Cardiac fibroblast (primary cell): ENCODE measurements at regions not wholly inside any gene's neighbourhood (a gene's known extent, or its start where the extent isn't known, plus 50 kb on each side); places are given as distances from the start of the nearest gene placed in this dataset.

ENCODE experiments used
- DNase-seq, 2 donors: peaks; one replicate each; pipeline versions ENCODE4 v3.0.0 to v3.0.0-alpha.2; 2010; ENCODE audit warnings: low read depth in 2 of 2
- H3K4me3 ChIP-seq, 2 donors: replicated peaks in 1 of 2; 1 replicate in 1 of 2; 2 replicates in 1 of 2; pipeline ENCODE4 v1.5.1; 2011; ENCODE audit warnings: low read depth in 2 of 2, low read length in 2 of 2, mild to moderate bottlenecking in 2 of 2, moderate library complexity in 1 of 2
- CTCF ChIP-seq: IDR thresholded peaks from one replicate; pipeline ENCODE4 v1.5.1; 2011; ENCODE audit warnings: low read depth, mild to moderate bottlenecking, low read length, inconsistent platforms

GRCh38 chr11:11085580-11085979, 227.7 kb upstream of the ZBED5 start:
- no peak for DNase-seq
- TF ChIP-seq CTCF: no peak
- no peak overlapping the region for H3K4me3 ChIP-seq

- TF ChIP-seq CTCF: no peak
Measured at GRCh38 chr11:11084337-11084736, 226.5 kb upstream of the ZBED5 start.

GRCh38 chr11:11083441-11083840, 225.6 kb upstream of the ZBED5 start:
- TF ChIP-seq CTCF: no peak
- no peak for DNase-seq

More at GRCh38 chr11:11084337-11084736, 226.5 kb upstream of the ZBED5 start:
- no peak overlapping the region for H3K4me3 ChIP-seq
- no peak for DNase-seq

GRCh38 chr11:11082646-11083045, 224.8 kb upstream of the ZBED5 start:
- no peak for DNase-seq
- H3K4me3 ChIP-seq: no peak overlapping the region
- TF ChIP-seq CTCF: no peak

More at GRCh38 chr11:11083441-11083840, 225.6 kb upstream of the ZBED5 start:
- no peak overlapping the region for H3K4me3 ChIP-seq

GRCh38 chr11:11081776-11082175, 223.9 kb upstream of the ZBED5 start:
- no peak for DNase-seq
- H3K4me3 ChIP-seq: no peak overlapping the region
- no peak for TF ChIP-seq CTCF

GRCh38 chr11:11081288-11081687, 223.4 kb upstream of the ZBED5 start:
- no peak for DNase-seq
- H3K4me3 ChIP-seq: no peak overlapping the region
- no peak for TF ChIP-seq CTCF

GRCh38 chr11:11078344-11079086, 220.7 kb upstream of the ZBED5 start:
- H3K4me3 ChIP-seq: no peak overlapping the region
- DNase-seq: peak; percentile 17 to 23
- no peak for TF ChIP-seq CTCF
